ENCODE measurements at regions not wholly inside any gene's neighbourhood (a gene's known extent, or its start where the extent isn't known, plus 50 kb on each side); places are given as distances from the start of the nearest gene placed in this dataset.

GRCh38 chr11:70590356-70590991 is 192.1 kb downstream of the CTTN start:
- Histone ChIP-seq H4K20me1 (ENCODE audit: insufficient read depth) (no peaks in the 10 kb centered on the region), H3K9me3 (no peaks in the 10 kb centered on the region), H3K4me1 (ENCODE audit: control insufficient read depth in 1 of 2, insufficient read depth in 2 of 2, low read depth in 1 of 2, low read length in 1 of 2) (peaks cover 0 to 5% of the 10 kb centered on the region in 2 experiments; a peak in 1 of 4 replicates), H2AFZ (ENCODE audit: low read depth) (no peak overlapping the region), H3K79me2 (ENCODE audit: insufficient read depth) (no peaks in the 10 kb centered on the region), H3K9ac (no peak overlapping the region), H3K9me2 (no peaks in the 10 kb centered on the region), H3K36me3 (replicated peaks in 1 of 2; ENCODE audit: control insufficient read depth in 1 of 2, insufficient read depth in 2 of 2, low read length in 1 of 2) (no peaks in the 10 kb centered on the region), H3K4me2 (no peak overlapping the region), H3K27me3 (ENCODE audit: insufficient read depth) (no peaks in the 10 kb centered on the region), H3K4me3 (ENCODE audit: low read depth in 2 of 2, low read length in 1 of 2) (no peak overlapping the region), H3F3A (replicated peaks; ENCODE audit: insufficient read depth) (no peaks in the 10 kb centered on the region), H3K27ac (ENCODE audit: low read depth in 2 of 2, low read length in 1 of 2) (no peak overlapping the region)
- no peak for DNase-seq
- WGBS (ENCODE audit: low lambda C conversion rate), result 65% methylated on average over 7 of the region's 7 CpGs
- TF ChIP-seq ELF1 (IDR thresholded peaks at IDR 0.05) (no peak), MAX (IDR thresholded peaks at IDR 0.05; ENCODE audit: low read depth) (no peak), GABPA (IDR thresholded peaks at IDR 0.05; ENCODE audit: low read depth) (no peak), FOSL2 (IDR thresholded peaks at IDR 0.05; ENCODE audit: borderline replicate concordance, low read depth) (no peak), EP300 (IDR thresholded peaks at IDR 0.05; ENCODE audit: borderline replicate concordance in 1 of 2, low read depth in 1 of 2, low read length in 1 of 2) (no peak), SMC3 (IDR thresholded peaks at IDR 0.05; ENCODE audit: low read depth, low read length) (no peak), EZH2phosphoT487 (IDR thresholded peaks at IDR 0.05; ENCODE audit: borderline replicate concordance, low read depth) (no peak), NRF1 (IDR thresholded peaks at IDR 0.05; ENCODE audit: low read depth, low read length) (no peak), POLR2AphosphoS5 (IDR thresholded peaks at IDR 0.05; ENCODE audit: low read depth, low read length) (no peak), USF1 (IDR thresholded peaks at IDR 0.05; ENCODE audit: borderline replicate concordance, low read depth) (no peak), USF2 (IDR thresholded peaks at IDR 0.05; ENCODE audit: borderline replicate concordance, low read depth, low read length) (no peak), RFX5 (IDR thresholded peaks at IDR 0.05; ENCODE audit: low read length) (no peak), PBX3 (IDR thresholded peaks at IDR 0.05) (no peak), RCOR1 (IDR thresholded peaks at IDR 0.05; ENCODE audit: low read length) (no peak), YY1 (IDR thresholded peaks at IDR 0.05; ENCODE audit: low read depth) (no peak), MEF2A (IDR thresholded peaks at IDR 0.05; ENCODE audit: borderline replicate concordance, low read depth) (no peak)
- POLR2A ChIA-PET, result no interaction called here
- CTCF ChIA-PET, result interaction anchor here (0.9 kb wide), 1 partner anchor 8 kb away, joined by 3 read pairs; no protein-coding TSS in a partner anchor

All from SK-N-SH (cell line).